HL-60/S4 treated with retinoic acid at 250 ng/mL for 4 days and 3 days (cell line): ENCODE measurements at regions not wholly inside any gene's neighbourhood (a gene's known extent, or its start where the extent isn't known, plus 50 kb on each side); places are given as distances from the start of the nearest gene placed in this dataset.

Source experiments
- in situ Hi-C: fragments of 300-500 bp; cut with MboI; formaldehyde crosslinking; loops from 2 replicates; pipeline ENCODE4 v1.7.0; 2022; ENCODE audit warnings: low sequenced_read_pairs

DNA sequence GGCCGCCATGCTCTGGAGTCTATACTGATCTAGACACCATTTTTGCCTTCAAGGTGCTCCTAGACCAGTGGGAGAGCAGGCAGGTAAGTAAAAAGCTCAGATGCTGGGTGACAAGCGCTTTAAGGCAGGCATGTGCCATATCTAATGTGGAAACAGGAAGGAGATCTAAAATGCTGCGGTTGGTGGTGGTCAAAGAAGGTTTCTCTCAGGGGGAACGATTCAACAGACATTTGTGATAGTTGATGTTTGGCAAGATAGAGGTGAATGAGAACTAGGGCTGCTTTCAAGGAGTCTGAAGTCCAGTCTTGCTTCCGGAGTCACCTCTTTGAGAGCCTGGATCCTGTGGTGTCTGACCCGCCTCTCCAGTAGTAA, 146.2 kb upstream of the KLF4 start:
- in situ Hi-C loops, result no loop called here

DNA sequence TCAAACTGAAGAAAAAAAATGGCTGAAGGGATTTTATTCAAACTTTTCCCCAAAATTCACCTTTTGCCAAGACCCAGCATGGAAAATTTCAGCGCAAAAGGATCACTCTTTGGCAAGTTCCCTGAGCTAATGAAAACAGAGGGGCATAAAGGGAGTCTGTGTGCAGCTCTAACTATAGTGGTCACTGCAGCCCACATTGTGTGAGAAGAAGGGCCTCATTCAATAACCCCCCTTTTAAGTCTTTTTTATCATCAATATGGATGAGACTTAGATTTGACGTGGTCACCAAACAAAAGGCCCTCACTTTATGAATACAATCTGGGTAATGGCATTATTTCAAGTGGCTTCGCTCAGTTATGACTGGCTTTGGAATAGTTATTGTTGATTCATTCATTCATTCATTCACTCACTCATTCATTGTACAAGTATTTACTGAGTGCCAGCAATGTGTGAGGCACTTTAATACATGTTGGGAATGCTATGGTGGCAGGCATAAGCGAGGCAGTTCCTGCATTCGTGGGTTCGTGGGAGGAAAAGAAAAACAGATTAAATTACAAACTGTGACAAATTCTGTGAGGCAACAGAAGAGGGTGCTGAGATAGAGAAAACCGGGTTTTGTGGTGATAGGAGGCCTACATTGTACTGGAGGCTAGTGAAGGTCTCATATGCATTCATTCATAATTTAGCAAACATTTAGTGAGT, 145.7 kb upstream of the KLF4 start:
- in situ Hi-C loops, result no loop called here

DNA sequence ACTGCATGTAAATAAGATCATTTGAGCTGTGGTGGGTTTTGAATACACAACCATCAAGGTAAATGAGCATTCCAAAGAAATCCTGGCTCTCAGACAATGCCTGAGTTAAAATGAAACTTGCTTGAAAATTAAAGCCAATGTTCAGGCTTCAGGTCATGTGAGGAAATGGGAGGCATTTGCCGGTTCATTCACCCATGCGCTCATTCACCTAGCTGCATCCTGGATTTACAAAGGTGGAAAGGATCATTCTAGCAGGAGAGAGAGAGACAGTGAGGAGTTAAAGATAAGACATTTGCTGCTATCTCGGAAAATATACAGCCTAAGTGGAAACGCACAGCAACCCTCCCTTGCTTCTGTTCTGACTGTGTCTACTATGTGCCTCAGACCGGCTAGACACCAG, 143.8 kb upstream of the KLF4 start:
- in situ Hi-C loops, result no loop called here

DNA sequence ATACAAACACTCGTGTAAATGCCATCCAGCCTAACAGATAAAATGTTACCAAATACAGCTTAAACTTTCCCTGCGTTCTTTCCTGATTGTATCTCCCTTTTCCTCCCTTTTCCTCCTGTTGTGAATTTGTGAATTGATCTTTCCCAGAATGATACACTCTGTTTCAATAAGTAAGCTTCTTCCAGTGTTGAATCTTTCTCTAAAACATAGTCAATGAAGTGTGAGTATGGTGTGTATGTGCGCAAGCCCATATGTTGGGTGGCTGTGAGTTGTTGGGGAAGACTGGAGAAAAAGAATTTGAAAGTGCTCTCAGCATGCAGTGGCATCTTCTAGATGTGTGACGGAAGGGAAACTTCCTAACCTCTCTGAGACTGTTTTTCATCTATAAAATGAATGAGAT, 143.1 kb upstream of the KLF4 start:
- in situ Hi-C loops, result no loop called here

DNA sequence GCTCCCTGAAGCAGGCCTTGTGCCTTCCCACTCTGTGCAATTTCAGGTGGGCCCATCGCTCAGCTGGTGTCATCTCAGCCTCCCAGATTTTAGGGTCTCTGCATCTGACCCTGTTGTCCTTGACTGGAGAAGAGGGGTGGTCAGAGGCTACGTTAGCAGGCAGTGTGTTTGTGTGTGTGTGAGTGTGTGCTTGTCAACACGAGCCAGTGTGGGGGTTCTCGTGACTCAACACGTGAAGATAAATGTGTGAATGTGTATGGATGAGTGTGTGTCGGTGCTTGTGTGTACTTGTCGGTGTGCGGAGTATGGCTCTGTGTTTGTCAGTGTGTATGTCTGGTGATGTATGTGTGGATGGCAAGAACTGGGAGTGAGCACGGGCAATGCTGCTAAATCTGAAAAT, 142.6 kb upstream of the KLF4 start:
- in situ Hi-C loops, result no loop called here

DNA sequence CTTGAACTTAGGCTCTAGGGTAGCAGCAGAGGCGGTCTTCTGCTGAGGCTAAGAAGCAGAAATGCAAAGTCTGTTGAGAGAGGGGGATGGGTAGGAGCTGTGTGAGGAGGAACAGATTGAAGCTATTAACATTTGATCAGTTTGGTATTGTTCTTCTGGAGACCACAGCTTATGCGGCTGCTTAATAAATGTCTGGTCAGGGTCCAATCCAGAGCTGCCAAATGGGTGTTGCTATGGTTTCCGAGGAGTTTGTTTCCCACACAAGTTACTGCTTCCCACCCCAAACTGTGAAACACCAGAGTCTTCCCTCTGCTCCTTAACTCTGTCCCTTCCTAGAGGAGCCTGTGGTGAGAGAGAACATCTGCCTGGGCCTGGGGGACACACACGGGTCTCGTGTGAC, 142.2 kb upstream of the KLF4 start:
- in situ Hi-C loops, result no loop called here

DNA sequence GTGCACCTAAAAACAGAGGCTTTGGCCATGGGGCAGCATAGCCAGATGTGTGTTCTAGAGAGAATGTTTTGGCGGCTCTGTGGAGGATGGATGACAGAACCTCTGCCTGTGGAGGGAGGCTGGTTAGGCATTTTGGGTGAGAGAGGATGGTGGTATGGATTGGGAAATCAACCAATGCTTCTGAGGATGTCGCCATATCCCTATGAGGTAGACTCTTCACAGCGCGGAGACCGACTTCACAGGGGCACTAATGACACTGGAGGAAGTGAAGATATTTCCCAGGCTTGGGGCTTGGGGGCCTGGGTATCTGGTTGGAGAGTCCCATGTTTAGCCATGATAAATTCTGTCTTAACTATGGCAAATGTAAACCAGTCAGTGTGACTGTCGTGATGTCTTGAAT, 140.6 kb upstream of the KLF4 start:
- in situ Hi-C loops, result no loop called here

DNA sequence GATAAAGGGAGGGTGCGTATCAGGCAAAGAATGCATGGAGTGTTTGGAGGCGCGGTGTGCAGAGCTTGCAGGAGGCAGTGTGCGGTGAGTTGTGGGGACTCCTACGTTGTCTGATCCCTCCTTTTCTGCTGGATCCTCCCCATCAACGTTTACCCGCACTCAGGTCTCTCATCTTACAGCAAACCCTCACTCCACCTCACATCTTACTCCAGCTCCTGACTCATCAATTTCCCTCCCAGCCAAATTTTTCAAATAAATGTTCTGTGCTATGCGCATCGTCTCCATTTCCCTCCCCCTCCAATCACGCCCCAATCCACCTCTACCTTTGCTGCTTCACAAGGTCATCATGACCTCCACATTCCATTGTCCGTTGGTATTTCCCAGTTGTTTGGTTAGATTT, 138.9 kb upstream of the KLF4 start:
- in situ Hi-C loops, result no loop called here

DNA sequence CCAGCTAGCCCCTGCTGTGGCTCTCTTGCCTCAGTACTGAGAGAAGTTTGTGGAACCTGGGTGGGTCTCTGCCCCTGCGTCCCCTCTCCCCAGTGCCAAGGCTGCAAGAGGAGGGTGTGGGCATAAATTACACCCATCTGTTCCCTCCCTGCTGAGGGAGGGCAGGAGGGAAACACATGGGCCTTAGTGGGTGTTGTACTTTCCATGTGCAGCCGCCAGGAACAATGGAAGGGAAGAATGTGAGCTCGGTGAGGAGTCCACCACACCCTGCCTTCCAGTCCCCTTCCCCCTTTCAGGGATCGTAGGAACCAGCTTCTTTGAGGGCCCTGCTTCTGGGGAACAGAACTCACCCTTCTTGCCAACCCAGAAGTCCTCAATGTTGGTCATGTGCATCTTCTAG, 138.2 kb upstream of the KLF4 start:
- in situ Hi-C loops, result no loop called here

DNA sequence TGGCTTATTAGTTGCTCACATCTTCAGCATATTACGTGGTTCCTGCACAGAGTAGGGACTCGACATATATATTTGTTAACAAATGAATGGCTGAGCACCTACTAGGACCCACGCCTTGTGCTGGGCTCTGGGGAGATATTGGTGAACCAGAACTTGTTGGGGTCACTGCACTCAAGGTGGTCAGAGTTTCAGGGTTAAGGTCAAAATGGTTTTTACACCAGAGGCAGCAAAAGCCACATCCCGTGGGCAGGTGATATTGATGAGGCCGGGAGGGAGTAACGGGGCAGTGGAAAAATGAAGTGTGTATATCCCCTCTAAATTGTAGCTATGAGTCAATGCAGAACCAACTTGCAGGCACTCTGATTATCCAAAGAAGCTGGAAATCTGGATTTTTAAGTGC, 136.5 kb upstream of the KLF4 start:
- in situ Hi-C loops, result no loop called here

DNA sequence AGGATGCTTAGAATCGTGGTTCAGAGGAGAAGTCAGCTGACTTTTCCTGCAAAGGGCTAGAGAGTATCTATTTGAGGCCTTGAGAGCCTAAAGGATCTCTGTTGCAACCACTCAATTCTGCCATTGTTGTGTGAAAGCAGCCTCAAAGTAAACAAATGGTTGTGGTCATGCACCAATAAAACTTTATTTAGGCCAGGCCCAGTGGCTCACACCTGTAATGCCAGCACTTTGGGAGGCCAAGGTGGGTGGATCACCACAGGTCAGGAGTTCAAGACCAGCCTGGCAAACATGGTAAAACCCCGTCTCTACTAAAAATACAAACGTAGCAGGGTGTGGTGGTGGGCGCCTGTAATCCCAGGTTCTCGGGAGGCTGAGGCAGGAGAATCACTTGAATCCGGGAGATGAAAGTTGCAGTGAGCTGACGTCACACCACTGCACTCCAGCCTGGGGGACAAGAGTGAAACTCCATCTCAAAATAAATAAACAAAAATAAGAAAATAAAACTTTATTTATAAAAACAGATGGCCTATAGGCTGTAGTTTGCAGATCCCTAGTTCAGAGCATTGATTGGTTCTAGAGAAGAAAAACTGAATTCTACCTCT, 135.9 kb upstream of the KLF4 start:
- in situ Hi-C loops, result no loop called here

DNA sequence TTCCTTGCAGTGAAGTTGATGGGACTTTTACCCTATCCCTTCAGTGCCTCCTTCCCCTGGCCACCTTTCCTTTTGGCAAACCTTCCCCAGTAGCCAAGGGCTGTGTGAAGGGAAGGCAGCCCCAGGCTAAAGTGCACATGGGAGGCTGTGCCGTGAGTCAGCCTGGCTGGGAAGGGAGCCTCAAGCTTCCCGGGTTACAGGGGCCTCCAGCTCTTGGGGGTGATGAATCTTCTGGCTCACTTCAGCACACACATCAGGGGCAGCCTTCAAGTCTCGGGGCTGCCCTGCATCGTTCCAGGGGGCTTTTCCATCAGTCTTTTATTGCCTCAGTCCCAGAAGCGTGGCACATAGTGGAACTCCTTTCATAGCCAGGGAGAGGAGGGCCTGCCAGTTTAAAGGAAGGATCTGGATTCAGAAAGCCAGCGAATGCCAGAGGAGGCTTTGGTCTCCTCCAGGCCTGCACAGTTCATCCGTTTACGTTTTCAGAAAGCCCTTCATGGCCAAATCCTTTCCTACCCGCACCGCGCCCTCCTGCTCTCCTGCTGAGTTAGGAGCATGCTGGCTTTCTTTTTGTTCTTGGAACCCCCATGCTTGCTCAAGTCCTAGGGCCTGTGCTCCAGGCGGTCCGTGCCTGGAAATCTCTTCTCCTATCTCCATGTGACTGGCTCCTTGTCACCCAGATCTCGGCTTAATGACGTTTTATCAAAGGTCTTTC, 134.8 kb upstream of the KLF4 start:
- in situ Hi-C loops, result no loop called here

DNA sequence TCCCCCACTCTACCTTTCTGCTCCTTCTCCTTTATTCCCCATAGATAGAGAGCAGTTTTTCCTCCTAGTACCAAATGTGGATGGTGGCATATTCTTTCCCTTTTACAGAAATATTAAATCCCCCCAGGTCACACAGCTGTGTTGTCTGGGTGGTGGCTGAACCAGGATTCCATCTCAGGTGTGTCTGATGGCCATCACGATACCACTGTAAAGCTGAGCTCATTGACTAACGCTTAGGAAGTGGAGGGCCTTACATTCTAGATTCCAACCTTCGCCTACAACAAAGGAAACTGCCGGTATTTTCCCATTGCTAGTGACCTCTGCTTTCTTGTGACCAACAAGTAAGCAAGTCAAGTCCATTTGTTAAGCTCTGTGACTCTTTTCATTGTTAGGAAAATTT, 131.9 kb upstream of the KLF4 start:
- in situ Hi-C loops, result no loop called here

DNA sequence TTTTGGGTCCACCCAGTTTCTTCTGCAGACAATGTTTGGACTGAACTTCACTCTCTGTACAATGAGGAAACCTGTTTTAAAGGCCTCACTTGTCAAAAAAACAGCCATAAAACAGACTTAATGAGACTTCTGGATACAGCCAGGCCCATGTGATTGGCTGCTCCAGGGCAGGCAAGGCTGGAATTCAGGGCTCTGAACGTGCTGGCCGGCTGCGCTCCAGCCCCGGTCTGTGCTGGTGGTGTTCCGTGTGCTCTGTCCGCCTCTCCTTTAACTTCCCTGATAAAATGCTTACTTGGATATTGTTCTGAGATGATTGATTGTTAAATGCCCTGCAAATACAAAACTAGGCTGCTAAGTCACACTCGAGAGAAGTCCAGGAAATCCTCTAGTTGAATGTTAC, 131.2 kb upstream of the KLF4 start:
- in situ Hi-C loops, result no loop called here

DNA sequence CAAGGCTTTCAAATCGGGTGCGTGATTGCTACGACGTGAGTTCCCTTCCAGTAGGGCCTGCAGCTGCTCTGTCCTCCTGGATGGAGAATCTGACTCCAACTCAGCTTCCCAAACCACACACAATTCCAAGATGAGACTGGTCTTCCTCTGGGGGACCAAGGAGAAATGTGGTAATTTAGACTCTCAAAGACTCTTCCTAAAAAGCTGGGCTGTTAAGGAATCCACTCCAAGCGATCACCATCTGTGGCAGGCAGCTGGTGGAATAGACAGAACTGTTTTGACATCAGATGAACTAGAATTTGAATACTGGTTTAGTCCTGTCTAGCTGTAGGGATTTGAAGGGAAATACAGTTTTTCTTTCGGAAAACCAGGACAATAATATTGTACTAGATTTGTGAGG, 130.7 kb upstream of the KLF4 start:
- in situ Hi-C loops, result no loop called here

DNA sequence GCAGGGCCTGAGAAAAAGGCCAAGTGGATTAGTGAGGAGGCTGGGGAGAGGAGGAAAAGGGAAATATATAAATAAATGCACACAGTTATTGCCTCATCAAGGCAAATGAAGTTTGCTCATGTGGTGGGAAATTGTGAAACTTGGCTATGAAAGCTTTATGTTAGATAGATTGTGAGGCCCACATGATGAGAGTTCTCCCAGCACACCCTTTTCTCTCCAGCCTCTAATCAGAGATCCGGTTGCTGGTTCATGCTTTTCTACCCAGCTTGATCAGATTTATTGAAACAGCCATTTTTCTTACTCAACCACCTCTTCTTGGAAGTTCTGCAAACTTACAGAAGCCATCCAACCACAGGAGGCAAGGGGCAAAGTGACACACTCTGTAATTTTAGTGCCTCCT, 125.8 kb upstream of the KLF4 start:
- in situ Hi-C loops, result no loop called here

DNA sequence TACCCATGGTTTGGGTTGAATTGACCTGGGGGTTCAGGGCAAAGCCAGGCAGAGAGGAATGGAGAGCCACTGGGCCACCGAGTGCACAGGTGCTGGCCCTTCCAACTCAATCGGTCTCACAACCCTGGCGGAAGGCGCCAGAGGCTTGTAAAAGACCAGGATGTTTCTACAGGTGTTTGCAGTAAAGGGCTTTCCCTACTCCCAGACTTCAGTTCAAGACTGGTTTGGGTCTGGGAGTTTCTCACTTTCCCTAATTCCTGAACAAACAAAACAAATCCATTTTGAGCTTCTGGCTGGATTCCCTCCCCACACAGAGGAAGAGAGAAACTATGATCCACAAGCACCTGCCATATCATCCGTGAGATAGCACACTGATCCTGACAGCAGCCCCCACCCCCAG, 125.2 kb upstream of the KLF4 start:
- in situ Hi-C loops, result no loop called here

DNA sequence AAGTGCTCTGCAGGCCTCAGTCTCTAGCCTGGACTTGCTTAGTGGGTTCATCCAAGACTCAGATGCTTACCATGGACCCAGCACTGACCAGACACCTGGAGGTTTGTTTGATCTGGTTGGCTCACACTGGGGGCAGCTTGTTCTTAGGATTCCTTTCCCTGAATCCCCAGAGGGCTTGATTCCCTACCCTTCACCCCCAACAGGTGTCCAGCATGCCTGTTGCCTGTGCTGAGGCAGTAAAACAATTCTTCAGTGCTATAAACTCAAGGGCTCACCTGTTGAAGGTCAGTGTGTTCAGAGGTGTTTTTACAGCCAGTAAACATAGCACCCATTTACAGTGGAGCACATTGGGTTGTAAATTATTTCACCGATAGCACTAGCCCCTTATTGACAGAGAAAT, 123.8 kb upstream of the KLF4 start:
- in situ Hi-C loops, result no loop called here

DNA sequence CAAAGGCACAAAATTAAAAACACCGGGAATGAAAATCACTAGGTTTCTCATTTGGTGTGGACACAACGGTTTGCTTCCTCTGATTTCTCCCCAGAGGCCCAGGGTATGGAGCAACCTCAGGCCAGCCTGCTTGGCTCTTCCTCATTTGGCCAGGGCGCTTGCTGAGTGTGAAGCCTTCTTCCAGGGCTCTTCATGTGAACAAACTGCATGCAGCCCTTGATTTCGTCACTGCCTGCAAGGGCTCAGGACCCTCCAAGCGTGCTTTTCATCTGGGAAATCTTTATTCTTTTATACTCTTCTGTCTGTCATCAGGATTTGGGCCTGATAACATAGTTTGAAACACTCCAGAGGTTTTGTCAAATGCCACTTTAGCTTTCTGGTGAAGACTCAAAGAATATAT, 122.6 kb upstream of the KLF4 start:
- in situ Hi-C loops, result no loop called here

DNA sequence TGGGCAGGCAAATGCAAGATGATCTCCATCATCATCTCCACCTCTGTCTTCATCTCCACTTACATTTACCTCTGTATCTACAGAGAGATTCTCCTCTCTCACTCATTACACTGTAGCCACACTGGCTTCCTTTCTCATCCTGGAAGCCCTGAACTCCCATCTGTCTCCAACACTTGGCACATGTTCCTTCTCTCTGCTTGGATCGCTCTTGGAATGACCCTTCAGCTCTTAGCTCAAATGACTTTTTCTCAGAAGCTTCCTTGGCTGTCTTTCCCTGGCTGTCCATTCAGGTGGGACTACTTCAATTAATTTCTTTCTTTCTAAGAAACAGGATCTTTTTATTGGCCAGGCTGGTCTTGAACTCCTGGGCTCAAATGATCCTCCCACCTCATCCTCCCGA, 120.0 kb upstream of the KLF4 start:
- in situ Hi-C loops, result no loop called here

DNA sequence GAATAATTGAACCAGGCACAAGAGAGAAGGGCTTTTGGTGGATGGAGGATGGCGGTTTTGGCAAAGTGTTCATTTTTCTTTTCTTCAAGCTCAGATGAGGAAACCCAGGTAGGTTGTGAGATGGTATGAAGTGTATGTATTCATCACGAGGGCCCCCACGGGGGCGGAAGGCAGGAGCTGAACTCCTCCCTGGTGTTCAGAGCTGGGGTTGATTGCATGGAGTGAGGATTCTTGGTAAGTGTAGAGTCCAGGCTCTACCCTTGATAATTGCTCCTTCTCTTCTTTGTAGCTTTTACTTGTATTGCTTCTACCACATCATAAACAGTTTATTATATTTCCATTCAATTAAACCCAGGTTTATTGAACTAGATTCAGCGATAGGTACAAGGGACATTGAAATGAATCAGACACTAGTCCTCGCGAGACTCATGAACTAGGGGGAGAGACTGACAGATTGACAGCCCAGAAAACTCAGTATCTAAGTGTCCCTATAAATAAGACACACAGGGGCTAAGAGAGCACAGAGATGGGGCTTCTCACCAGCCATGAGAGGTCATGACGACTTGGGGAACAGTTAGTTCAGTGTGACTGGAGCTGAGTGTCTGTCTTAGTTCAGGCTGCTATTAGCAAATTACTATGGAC, 116.7 kb upstream of the KLF4 start:
- in situ Hi-C loops, result no loop called here

DNA sequence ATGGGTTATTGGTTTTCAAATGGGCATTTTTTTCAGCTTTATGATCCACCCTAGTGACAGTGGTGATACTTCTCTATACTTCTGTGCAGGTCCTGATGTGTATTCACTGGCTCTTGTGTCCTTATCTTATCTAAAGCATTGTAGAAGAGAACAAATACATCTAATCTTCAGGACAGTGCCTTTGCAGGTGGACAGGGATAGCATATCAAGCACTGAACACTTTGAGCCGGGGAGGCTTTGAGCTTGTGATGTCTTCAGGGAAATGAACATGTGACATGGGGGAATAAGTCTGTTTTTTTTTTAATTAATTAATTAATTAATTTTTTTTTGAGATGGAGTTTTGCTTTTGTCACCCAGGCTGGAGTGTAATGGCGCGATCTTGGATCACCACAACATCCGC, 115.5 kb upstream of the KLF4 start:
- in situ Hi-C loops, result no loop called here
